ENCODE measurements at regions not wholly inside any gene's neighbourhood (a gene's known extent, or its start where the extent isn't known, plus 50 kb on each side); places are given as distances from the start of the nearest gene placed in this dataset.

DNA sequence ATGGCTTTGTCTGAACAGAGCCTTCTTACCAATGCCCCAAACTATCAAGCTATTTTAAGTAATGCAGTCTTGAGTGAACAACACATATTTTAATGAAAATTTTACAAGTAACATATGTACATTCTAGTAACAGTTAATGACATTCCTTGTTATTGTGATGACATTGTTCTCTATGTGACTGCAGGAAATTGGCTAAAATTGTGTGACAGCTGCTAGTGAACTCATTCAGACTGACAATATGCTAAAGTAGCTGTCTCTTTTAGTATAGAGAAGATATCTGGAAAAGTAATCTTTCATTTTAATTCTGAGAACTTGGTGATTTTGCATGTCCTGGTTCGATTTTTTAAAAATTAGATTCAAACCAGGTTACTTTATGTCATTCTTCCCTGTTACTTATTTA, 259.8 kb upstream of the MAGI2 start:
- H3K4me3 ChIP-seq: no peak overlapping the region
- H3K9me3 ChIP-seq: no peaks in the 10 kb centered on the region
- intact Hi-C loops (cut with DNase I; ENCODE audit: low total_unique reads): no loop called here
- DNase-seq: no peak
- H3K4me1 ChIP-seq: no peaks in the 10 kb centered on the region
- TF ChIP-seq POLR2A (IDR thresholded peaks at IDR 0.05): no peak
- TF ChIP-seq, protein P1, sequence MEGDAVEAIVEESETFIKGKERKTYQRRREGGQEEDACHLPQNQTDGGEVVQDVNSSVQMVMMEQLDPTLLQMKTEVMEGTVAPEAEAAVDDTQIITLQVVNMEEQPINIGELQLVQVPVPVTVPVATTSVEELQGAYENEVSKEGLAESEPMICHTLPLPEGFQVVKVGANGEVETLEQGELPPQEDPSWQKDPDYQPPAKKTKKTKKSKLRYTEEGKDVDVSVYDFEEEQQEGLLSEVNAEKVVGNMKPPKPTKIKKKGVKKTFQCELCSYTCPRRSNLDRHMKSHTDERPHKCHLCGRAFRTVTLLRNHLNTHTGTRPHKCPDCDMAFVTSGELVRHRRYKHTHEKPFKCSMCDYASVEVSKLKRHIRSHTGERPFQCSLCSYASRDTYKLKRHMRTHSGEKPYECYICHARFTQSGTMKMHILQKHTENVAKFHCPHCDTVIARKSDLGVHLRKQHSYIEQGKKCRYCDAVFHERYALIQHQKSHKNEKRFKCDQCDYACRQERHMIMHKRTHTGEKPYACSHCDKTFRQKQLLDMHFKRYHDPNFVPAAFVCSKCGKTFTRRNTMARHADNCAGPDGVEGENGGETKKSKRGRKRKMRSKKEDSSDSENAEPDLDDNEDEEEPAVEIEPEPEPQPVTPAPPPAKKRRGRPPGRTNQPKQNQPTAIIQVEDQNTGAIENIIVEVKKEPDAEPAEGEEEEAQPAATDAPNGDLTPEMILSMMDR (IDR thresholded peaks at IDR 0.05): no peak
- no peak overlapping the region for H3K27ac ChIP-seq
- H3K27me3 ChIP-seq: no peaks in the 10 kb centered on the region
- peaks cover 0 to 3% of the 10 kb centered on the region in 2 donors for H3K36me3 ChIP-seq

DNA sequence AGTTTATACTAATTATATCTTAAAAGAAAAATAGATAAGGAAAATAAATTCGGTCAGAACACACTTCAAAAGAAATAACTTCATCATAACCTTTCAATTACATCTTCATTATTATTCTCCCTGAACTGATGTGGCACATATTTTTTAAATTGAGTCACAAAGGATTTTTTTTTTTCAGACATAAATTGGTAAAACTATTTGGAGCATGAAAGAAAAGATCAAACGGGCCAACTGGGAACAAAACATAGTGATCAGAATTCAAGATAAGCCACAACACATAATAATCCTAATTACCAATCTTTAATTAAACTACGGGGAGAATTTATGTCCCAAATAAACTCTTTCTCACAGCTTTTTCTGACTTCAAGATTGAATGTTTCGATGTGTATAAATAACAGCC, 258.2 kb upstream of the MAGI2 start:
- Histone ChIP-seq H3K4me1 (no peaks in the 10 kb centered on the region), H3K36me3 (peaks cover 0 to 3% of the 10 kb centered on the region in 2 donors), H3K27me3 (no peaks in the 10 kb centered on the region), H3K9me3 (no peaks in the 10 kb centered on the region), H3K4me3 (no peak overlapping the region), H3K27ac (no peak overlapping the region)
- no peak for DNase-seq
- intact Hi-C loops (cut with DNase I; ENCODE audit: low total_unique reads): no loop called here
- TF ChIP-seq, protein P1 (IDR thresholded peaks at IDR 0.05): no peak
- no peak for TF ChIP-seq POLR2A (IDR thresholded peaks at IDR 0.05)

DNA sequence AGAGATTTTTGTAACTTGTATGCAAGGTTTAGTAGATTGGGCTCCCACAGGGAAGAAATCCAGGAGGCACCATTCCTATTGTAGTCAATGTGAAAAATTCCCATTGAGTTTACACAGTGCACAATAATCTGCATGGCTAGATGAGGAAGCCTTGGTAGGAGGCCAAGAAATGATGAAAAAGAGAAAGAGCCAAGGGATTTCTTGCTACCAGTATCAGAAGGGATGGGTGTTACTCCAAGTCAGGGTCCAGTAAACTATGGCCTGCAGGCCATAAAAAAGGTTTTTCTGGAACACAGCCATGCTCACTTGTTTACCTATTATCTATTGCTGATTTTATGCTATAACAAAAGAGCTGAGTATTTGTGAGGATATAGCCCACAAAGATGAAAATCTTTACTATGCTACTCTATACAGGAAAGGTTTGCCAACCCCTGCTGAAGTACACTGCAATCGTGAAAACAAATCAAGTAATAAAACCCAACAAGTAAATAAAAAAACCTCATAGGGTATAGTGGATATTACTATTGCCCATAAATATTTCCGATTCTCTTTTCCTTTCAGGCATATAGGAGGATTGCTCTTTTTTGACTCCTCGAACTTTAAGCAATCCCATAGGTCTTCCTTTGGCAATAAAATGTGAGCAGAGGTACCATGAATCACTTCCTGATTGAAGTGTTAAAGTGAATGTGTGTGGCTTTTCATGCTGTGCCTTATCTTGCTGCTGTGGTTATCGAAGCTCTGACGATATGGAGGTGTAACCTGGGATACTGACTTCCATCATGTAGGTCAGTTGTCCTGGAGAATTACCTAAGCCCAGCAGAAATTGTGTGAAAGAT, 256.3 kb upstream of the MAGI2 start:
- DNase-seq: no peak
- Histone ChIP-seq H3K27me3 (no peaks in the 10 kb centered on the region), H3K4me1 (no peaks in the 10 kb centered on the region), H3K9me3 (no peaks in the 10 kb centered on the region), H3K36me3 (peaks cover 0 to 3% of the 10 kb centered on the region in 2 donors), H3K27ac (no peak overlapping the region), H3K4me3 (no peak overlapping the region)
- intact Hi-C loops (cut with DNase I; ENCODE audit: low total_unique reads): no loop called here
- TF ChIP-seq POLR2A (IDR thresholded peaks at IDR 0.05): no peak
- TF ChIP-seq, protein P1 (IDR thresholded peaks at IDR 0.05): no peak

DNA sequence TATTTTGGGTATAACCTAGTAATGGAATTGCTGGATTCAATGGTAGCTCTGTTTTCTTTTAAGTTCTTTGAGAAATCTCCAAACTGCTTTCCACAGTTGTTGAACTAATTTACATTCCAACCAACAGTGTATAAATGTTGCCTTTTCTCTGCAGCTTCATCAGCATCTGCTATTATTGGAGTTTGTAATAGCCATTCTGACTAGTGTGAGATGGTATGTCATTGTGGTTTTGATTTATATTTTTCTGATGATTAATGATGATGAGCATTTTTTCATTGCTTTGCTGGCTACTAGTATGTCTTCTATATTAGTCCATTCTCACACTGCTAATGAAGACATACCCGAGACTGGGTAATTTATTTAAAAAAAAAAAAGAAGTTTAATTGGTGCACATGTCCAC, 248.6 kb upstream of the MAGI2 start:
- intact Hi-C loops (cut with DNase I; ENCODE audit: low total_unique reads): no loop called here
- no peak overlapping the region for H3K27ac ChIP-seq

DNA sequence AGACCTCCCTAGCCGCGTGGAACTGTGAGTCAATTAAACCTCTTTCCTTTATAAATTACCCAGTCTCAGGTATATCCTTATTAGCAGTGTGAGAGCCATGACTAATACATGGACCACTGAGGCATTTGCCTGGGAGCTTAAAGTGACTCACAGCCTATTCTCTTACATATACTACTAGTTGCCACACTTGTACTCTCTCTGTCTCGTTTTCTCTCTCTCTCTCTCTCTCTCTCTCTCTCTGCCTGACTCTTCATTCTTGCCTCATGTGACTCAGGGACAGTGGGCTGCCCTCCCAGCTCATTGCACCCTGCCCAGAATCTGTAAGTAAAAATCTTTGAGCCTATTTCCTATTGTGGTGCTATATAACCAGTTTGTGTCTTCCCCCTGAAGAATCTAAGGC, 238.5 kb upstream of the MAGI2 start:
- Histone ChIP-seq H3K36me3 (no peaks in the 10 kb centered on the region), H3K27me3 (no peaks in the 10 kb centered on the region), H3K9me3 (no peaks in the 10 kb centered on the region), H3K27ac (no peak overlapping the region), H3K4me3 (no peak overlapping the region), H3K4me1 (no peaks in the 10 kb centered on the region)
- intact Hi-C loops (cut with DNase I; ENCODE audit: low total_unique reads): no loop called here
- no peak for TF ChIP-seq POLR2A (IDR thresholded peaks at IDR 0.05)
- TF ChIP-seq, protein P1 (IDR thresholded peaks at IDR 0.05): no peak
- DNase-seq: no peak

More for the DNA sequence above, 248.6 kb upstream of the MAGI2 start:
- no peak for DNase-seq
- no peak overlapping the region for H3K4me3 ChIP-seq
- TF ChIP-seq POLR2A (IDR thresholded peaks at IDR 0.05): no peak
- TF ChIP-seq, protein P1 (IDR thresholded peaks at IDR 0.05): no peak
- no peaks in the 10 kb centered on the region for H3K4me1 ChIP-seq
- no peaks in the 10 kb centered on the region for H3K9me3 ChIP-seq
- H3K27me3 ChIP-seq: no peaks in the 10 kb centered on the region
- H3K36me3 ChIP-seq: no peaks in the 10 kb centered on the region

All from uterus (tissue), 3 donors.